ENCODE measurements at regions not wholly inside any gene's neighbourhood (a gene's known extent, or its start where the extent isn't known, plus 50 kb on each side); places are given as distances from the start of the nearest gene placed in this dataset.
A peak's percentile ranks its signal among the peaks of the same experiment; 100 is the strongest.

DNA sequence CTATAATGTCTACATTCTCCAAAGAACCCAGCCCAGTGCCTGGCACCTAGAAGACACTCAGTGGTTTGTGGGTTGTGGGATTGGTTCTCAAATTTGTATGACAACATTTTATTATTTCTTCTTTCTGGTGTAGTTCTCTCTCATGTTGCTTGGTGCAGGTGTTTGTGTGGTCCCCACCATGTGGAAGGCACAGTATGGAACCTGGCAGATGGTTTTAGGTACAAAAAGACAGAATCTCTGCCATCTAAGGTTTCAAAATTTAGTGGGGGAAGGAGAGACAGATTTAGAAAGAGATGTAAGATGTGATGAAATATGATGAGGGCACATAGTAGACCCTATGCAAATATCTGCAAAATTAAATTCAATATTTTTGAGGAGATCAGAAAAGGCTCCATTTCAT is 323.8 kb downstream of the CDK5RAP2 start (continued):
- no peak for TF ChIP-seq PHF8 (IDR thresholded peaks at IDR 0.05; ENCODE audit: borderline replicate concordance, low read depth)

DNA sequence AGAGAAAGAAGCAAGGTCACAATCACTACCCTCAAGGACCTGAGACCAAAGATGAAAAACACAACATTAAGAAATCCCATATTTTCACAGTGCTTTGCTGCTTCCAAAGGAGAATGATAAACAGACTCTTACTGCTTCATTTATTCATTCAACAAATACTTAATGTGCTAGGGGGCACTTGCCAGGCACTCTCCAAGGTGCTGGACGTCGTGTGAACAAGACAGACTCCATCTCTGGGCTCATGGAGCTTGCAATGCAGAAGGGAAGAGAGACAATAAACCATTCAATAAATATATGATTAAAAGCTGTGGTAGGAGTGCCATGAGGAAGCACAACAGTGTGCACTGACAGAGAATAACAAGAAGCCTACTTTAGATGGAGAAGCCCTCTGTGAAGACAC is 327.7 kb downstream of the CDK5RAP2 start:
- ChIA-PET POLR2A (no interaction called here), CTCF (no interaction called here)
- ATAC-seq, result no peak
- DNase-seq (ENCODE audit: low read depth in 1 of 2, low spot score in 1 of 2), result no peak
- Histone ChIP-seq H3K4me3 (no peak overlapping the region), H3K9me3 (no peaks in the 10 kb centered on the region), H3K4me2 (no peak overlapping the region), H3K4me1 (no peaks in the 10 kb centered on the region), H3K27ac (no peak overlapping the region)
- TF ChIP-seq ZFP36 (IDR thresholded peaks at IDR 0.05; ENCODE audit: borderline replicate concordance, partially characterized antibody) (no peak), FOSL2 (IDR thresholded peaks at IDR 0.05) (no peak), FOSL2 (CRISPR knock-in tag; IDR thresholded peaks at IDR 0.05) (no peak), FOXS1 (CRISPR knock-in tag; IDR thresholded peaks at IDR 0.05) (no peak), REST (IDR thresholded peaks at IDR 0.05) (peak; percentile 48; the same call in 1 of the 2 replicates)
- WGBS (ENCODE audit: missing lambda C conversion rate), result 0% methylated on average over 2 of the region's 2 CpGs
- FAIRE-seq, result no peak

DNA sequence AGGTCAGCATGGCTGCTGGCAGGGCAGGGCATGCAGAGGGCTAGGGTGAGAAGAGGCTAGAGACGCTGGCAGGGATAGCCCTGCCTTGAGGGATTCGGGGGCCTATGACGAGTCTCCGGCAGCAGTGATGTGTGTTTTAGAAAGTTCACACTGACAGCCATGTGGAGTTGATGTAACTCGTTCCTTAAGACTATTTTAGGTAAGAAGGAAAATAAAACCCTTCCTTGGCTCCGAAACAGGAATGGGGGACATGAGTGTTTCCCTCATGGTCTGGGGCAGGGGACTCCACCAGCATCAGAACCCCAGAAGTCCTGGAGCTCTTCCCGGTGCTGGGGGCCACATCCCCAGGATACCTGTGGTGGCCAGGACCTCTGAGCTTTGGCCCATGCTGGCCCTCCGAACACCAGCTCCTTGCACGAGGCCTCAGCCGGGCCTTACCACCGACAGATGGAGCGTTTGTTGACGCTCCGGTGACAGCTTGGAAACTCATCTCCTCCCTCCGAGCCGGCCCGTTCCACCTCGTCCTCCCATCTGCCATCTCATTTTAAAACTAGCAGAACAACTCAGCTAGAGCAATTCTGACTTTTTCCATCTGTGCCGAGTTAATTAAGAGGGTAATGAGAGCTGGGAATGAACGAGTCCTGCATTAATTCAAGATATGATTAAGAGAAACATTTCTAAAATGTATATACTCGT is 337.7 kb downstream of the CDK5RAP2 start:
- Histone ChIP-seq H3K4me2 (no peak overlapping the region), H3K27ac (no peak overlapping the region), H3K4me1 (no peaks in the 10 kb centered on the region), H3K9me3 (no peaks in the 10 kb centered on the region), H3K4me3 (no peak overlapping the region)
- no peak for TF ChIP-seq HOXB5 (CRISPR knock-in tag; IDR thresholded peaks at IDR 0.05)
- TF ChIP-seq CBX8 (IDR thresholded peaks at IDR 0.05), result no peak
- TF ChIP-seq, protein P1, sequence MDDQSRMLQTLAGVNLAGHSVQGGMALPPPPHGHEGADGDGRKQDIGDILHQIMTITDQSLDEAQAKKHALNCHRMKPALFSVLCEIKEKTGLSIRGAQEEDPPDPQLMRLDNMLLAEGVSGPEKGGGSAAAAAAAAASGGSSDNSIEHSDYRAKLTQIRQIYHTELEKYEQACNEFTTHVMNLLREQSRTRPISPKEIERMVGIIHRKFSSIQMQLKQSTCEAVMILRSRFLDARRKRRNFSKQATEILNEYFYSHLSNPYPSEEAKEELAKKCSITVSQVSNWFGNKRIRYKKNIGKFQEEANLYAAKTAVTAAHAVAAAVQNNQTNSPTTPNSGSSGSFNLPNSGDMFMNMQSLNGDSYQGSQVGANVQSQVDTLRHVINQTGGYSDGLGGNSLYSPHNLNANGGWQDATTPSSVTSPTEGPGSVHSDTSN (IDR thresholded peaks at IDR 0.05), result no peak
- no peak for TF ChIP-seq E2F6 (IDR thresholded peaks at IDR 0.05; ENCODE audit: borderline replicate concordance, low read depth)
- TF ChIP-seq HDAC2 (IDR thresholded peaks at IDR 0.05), result no peak
- TF ChIP-seq MYC (IDR thresholded peaks at IDR 0.05; ENCODE audit: borderline replicate concordance, low read length), result no peak
- FAIRE-seq (no peak), DNase-seq (ENCODE audit: low read depth in 1 of 2, low spot score in 1 of 2) (no peak), ATAC-seq (no peak)
- ChIA-PET POLR2A (no interaction called here), CTCF (interaction anchor here (1.0 kb wide), 1 partner anchor 1646 kb away, joined by 3 read pairs; no protein-coding TSS in a partner anchor)
- WGBS (ENCODE audit: missing lambda C conversion rate), result 41% methylated on average over 21 of the region's 21 CpGs

GRCh38 chr9:120236596-120236995 is 343.4 kb downstream of the CDK5RAP2 start:
- Histone ChIP-seq H3K27ac (no peak overlapping the region), H3K9me3 (no peaks in the 10 kb centered on the region), H3K4me1 (no peaks in the 10 kb centered on the region), H3K4me2 (no peak overlapping the region), H3K4me3 (no peak overlapping the region)
- POLR2A ChIA-PET, result no interaction called here
- FAIRE-seq (no peak), DNase-seq (ENCODE audit: low read depth in 1 of 2, low spot score in 1 of 2) (no peak), ATAC-seq (no peak)
- CTCF ChIA-PET, result no interaction called here
- WGBS (ENCODE audit: missing lambda C conversion rate), result 3% methylated on average over 1 of the region's 1 CpG
- no peak for TF ChIP-seq HES2 (IDR thresholded peaks at IDR 0.05)
- no peak for TF ChIP-seq E2F6 (IDR thresholded peaks at IDR 0.05; ENCODE audit: borderline replicate concordance, low read depth)
- TF ChIP-seq GATA3 (IDR thresholded peaks at IDR 0.05; ENCODE audit: borderline replicate concordance), result no peak
- TF ChIP-seq, protein P2, sequence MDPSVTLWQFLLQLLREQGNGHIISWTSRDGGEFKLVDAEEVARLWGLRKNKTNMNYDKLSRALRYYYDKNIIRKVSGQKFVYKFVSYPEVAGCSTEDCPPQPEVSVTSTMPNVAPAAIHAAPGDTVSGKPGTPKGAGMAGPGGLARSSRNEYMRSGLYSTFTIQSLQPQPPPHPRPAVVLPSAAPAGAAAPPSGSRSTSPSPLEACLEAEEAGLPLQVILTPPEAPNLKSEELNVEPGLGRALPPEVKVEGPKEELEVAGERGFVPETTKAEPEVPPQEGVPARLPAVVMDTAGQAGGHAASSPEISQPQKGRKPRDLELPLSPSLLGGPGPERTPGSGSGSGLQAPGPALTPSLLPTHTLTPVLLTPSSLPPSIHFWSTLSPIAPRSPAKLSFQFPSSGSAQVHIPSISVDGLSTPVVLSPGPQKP (IDR thresholded peaks at IDR 0.05; ENCODE audit: low read depth, low read length), result no peak
- no peak for TF ChIP-seq POLR2AphosphoS2 (conservative IDR thresholded peaks at IDR 0.05; ENCODE audit: low read length)
- no peak for TF ChIP-seq SMC3 (IDR thresholded peaks at IDR 0.05)
- TF ChIP-seq HOXB5 (CRISPR knock-in tag; IDR thresholded peaks at IDR 0.05), result no peak
- no peak for TF ChIP-seq HOXA7 (CRISPR knock-in tag; IDR thresholded peaks at IDR 0.05)
- no peak for TF ChIP-seq ESRRA (IDR thresholded peaks at IDR 0.05; ENCODE audit: borderline replicate concordance, low read length)
- TF ChIP-seq CHD2 (IDR thresholded peaks at IDR 0.05; ENCODE audit: low read length, partially characterized antibody), result no peak
- no peak for TF ChIP-seq ATOH8 (CRISPR knock-in tag; IDR thresholded peaks at IDR 0.05; ENCODE audit: low read depth)
- TF ChIP-seq HDAC2 (IDR thresholded peaks at IDR 0.05), result no peak
- no peak for TF ChIP-seq ZNF302 (CRISPR knock-in tag; IDR thresholded peaks at IDR 0.05)
- no peak for TF ChIP-seq MAZ (IDR thresholded peaks at IDR 0.05; ENCODE audit: borderline replicate concordance, low read depth, low read length)
- TF ChIP-seq PHF8 (IDR thresholded peaks at IDR 0.05; ENCODE audit: borderline replicate concordance, low read depth), result no peak

Measured in A549 (cell line).